NCI-H69 (cell line): ENCODE measurements at regions not wholly inside any gene's neighbourhood (a gene's known extent, or its start where the extent isn't known, plus 50 kb on each side); places are given as distances from the start of the nearest gene placed in this dataset.
"Not testable (repeated sequence)": the region's sequence is repeated elsewhere in the genome, so short reads cannot be mapped to it uniquely, and the experiment has no call there.

Experiments
- DNase-seq: peaks from one replicate; lab custom pipeline; 2025; lab: John Stamatoyannopoulos, UW

- no peak for DNase-seq
These were observed 438.9 kb downstream of the NAV3 start for GRCh38 chr12:78269620-78270019.

GRCh38 chr12:78271546-78271945 lies 440.9 kb downstream of the NAV3 start:
- no peak for DNase-seq

- no peak for DNase-seq
These were observed 445.2 kb downstream of the NAV3 start for GRCh38 chr12:78275886-78276285.

GRCh38 chr12:78278706-78279190 lies 448.1 kb downstream of the NAV3 start:
- DNase-seq, result no peak

- DNase-seq, result no peak
These were observed 448.9 kb downstream of the NAV3 start for GRCh38 chr12:78279567-78279966.

GRCh38 chr12:78281102-78281501 lies 450.4 kb downstream of the NAV3 start:
- not testable (repeated sequence) for DNase-seq

- no peak for DNase-seq
These were observed 453.7 kb downstream of the NAV3 start for GRCh38 chr12:78284417-78284816.

GRCh38 chr12:78290606-78291345 lies 460.1 kb downstream of the NAV3 start:
- DNase-seq, result no peak

- peak; percentile 41 for DNase-seq
These were observed 462.5 kb downstream of the NAV3 start for GRCh38 chr12:78293059-78293686.

- peak; percentile 21 for DNase-seq
These were observed 470.6 kb downstream of the NAV3 start for GRCh38 chr12:78301282-78301681.

GRCh38 chr12:78305808-78306207 lies 475.1 kb downstream of the NAV3 start:
- no peak for DNase-seq

GRCh38 chr12:78306236-78306635 lies 475.5 kb downstream of the NAV3 start:
- no peak for DNase-seq

GRCh38 chr12:78308701-78309100 lies 478.0 kb downstream of the NAV3 start:
- DNase-seq, result no peak

GRCh38 chr12:78315028-78315427 lies 484.3 kb downstream of the NAV3 start:
- peak; percentile 77 for DNase-seq

- DNase-seq, result no peak
These were observed 485.4 kb downstream of the NAV3 start for GRCh38 chr12:78316136-78316535.

- DNase-seq, result peak; percentile 1
These were observed 486.2 kb downstream of the NAV3 start for GRCh38 chr12:78316631-78317468.

GRCh38 chr12:78321696-78322095 lies 491.0 kb downstream of the NAV3 start:
- DNase-seq, result no peak

- DNase-seq, result no peak
These were observed 492.5 kb downstream of the NAV3 start for GRCh38 chr12:78323226-78323625.

- DNase-seq, result peak; percentile 13
These were observed 493.5 kb downstream of the NAV3 start for GRCh38 chr12:78324234-78324633.

GRCh38 chr12:78328524-78328923 lies 497.8 kb downstream of the NAV3 start:
- DNase-seq, result peak; percentile 0

- peak; percentile 22 for DNase-seq
These were observed 499.4 kb downstream of the NAV3 start for GRCh38 chr12:78330131-78330530.

- DNase-seq, result peak; percentile 4
These were observed 500.5 kb downstream of the NAV3 start for GRCh38 chr12:78331181-78331580.

- DNase-seq, result peak; percentile 39
These were observed 501.1 kb downstream of the NAV3 start for GRCh38 chr12:78331753-78332152.
